CD8-positive, alpha-beta memory T cell (primary cell): ENCODE measurements at regions not wholly inside any gene's neighbourhood (a gene's known extent, or its start where the extent isn't known, plus 50 kb on each side); places are given as distances from the start of the nearest gene placed in this dataset.

Source experiments
- CTCF ChIA-PET: fragments of 350-600 bp; sonication (Branson Sonifier 250); formaldehyde crosslinking; loops from one replicate; lab custom pipeline; 2021; ENCODE audit warnings: antibody characterized with exemption; lab: Charles Lee
- POLR2A ChIA-PET: fragments of 350-600 bp; sonication (Branson Sonifier 250); formaldehyde crosslinking; loops from one replicate; lab custom pipeline; 2021; ENCODE audit warnings: antibody characterized with exemption; lab: Charles Lee
- DNase-seq, 5 donors: peaks; one replicate each; pipeline versions ENCODE4 v3.0.0 to v3.0.0-alpha.2; 2020 to 2022; ENCODE audit warnings: mixed read lengths in 1 of 5
- H3K27ac ChIP-seq: one replicate; pipeline ENCODE4 v1.7.0; 2013; ENCODE audit warnings: low read depth, mild to moderate bottlenecking, low read length, moderate library complexity
- H3K27me3 ChIP-seq: 2 replicates; pipeline ENCODE4 v1.7.0; 2013; ENCODE audit warnings: low read length, mild to moderate bottlenecking; ENCODE audit not compliant: insufficient read depth, poor library complexity, severe bottlenecking
- H3K36me3 ChIP-seq: 2 replicates; pipeline ENCODE4 v1.7.0; 2013; ENCODE audit warnings: mild to moderate bottlenecking, low read length, moderate library complexity; ENCODE audit not compliant: insufficient read depth
- H3K4me1 ChIP-seq: 2 replicates; pipeline ENCODE4 v1.7.0; 2013; ENCODE audit warnings: mild to moderate bottlenecking, low read length, moderate library complexity; ENCODE audit not compliant: insufficient read depth
- H3K4me3 ChIP-seq: 2 replicates; pipeline ENCODE4 v1.7.0; 2013; ENCODE audit warnings: mild to moderate bottlenecking, low read length
- H3K9me3 ChIP-seq: 2 replicates; pipeline ENCODE4 v1.7.0; 2013; ENCODE audit warnings: mild to moderate bottlenecking, low read length
- H3K27ac Mint-ChIP-seq, 8 donors: one replicate each; pipeline ENCODE4 v1.8.0; 2020 to 2021; ENCODE audit warnings: mixed read lengths in 8 of 8, mild to moderate bottlenecking in 6 of 8, inconsistent platforms in 3 of 8, moderate library complexity in 3 of 8
- H3K27me3 Mint-ChIP-seq, 2 donors: one replicate each; pipeline ENCODE4 v1.8.0; 2020 to 2021; ENCODE audit warnings: mixed read lengths in 2 of 2, mild to moderate bottlenecking in 1 of 2, moderate library complexity in 1 of 2
- H3K36me3 Mint-ChIP-seq, 3 donors: one replicate each; pipeline ENCODE4 v1.8.0; 2020 to 2021; ENCODE audit warnings: mixed read lengths in 3 of 3, inconsistent platforms in 1 of 3, mild to moderate bottlenecking in 1 of 3
- H3K4me1 Mint-ChIP-seq, 3 donors: one replicate each; pipeline ENCODE4 v1.8.0; 2020 to 2021; ENCODE audit warnings: mixed read lengths in 3 of 3, inconsistent platforms in 1 of 3, mild to moderate bottlenecking in 1 of 3
- H3K4me3 Mint-ChIP-seq, 7 donors: one replicate each; pipeline ENCODE4 v1.8.0; 2020 to 2021; ENCODE audit warnings: mixed read lengths in 7 of 7, mild to moderate bottlenecking in 6 of 7, moderate library complexity in 4 of 7, inconsistent platforms in 2 of 7
- H3K9me3 Mint-ChIP-seq, 5 donors: one replicate each; pipeline ENCODE4 v1.8.0; 2020 to 2022; ENCODE audit warnings: mixed read lengths in 5 of 5, mild to moderate bottlenecking in 3 of 5, moderate library complexity in 2 of 5, inconsistent platforms in 1 of 5

- no peak overlapping the region for H3K4me3 Mint-ChIP-seq
- no peaks in the 10 kb centered on the region for H3K27me3 ChIP-seq
- POLR2A ChIA-PET: no interaction called here
Observed at GRCh38 chr13:81591528-81592220, 1250.7 kb upstream of the SPRY2 start.

GRCh38 chr13:81582381-81582780 lies 1241.5 kb upstream of the SPRY2 start:
- Mint-ChIP-seq H3K36me3 (no peaks in the 10 kb centered on the region), H3K4me1 (no peaks in the 10 kb centered on the region), H3K4me3 (no peak overlapping the region), H3K27me3 (no peaks in the 10 kb centered on the region), H3K9me3 (peaks cover 0 to 12% (median 3%) of the 10 kb centered on the region in 5 donors), H3K27ac (no peak overlapping the region)
- no peaks in the 10 kb centered on the region for H3K36me3 ChIP-seq
- CTCF ChIA-PET: no interaction called here
- no peaks in the 10 kb centered on the region for H3K27me3 ChIP-seq
- POLR2A ChIA-PET: no interaction called here
- no peaks in the 10 kb centered on the region for H3K9me3 ChIP-seq
- no peak overlapping the region for H3K4me3 ChIP-seq
- no peak for DNase-seq
- H3K4me1 ChIP-seq: no peaks in the 10 kb centered on the region
- H3K27ac ChIP-seq: no peak overlapping the region

More at GRCh38 chr13:81591528-81592220, 1250.7 kb upstream of the SPRY2 start:
- Histone ChIP-seq H3K27ac (no peak overlapping the region), H3K9me3 (no peaks in the 10 kb centered on the region), H3K4me3 (no peak overlapping the region), H3K4me1 (no peaks in the 10 kb centered on the region), H3K36me3 (no peaks in the 10 kb centered on the region)
- DNase-seq: no peak
- peaks cover 0 to 21% (median 7%) of the 10 kb centered on the region in 5 donors for H3K9me3 Mint-ChIP-seq
- H3K36me3 Mint-ChIP-seq: peaks cover 0 to 1% (median 0%) of the 10 kb centered on the region in 3 donors
- H3K27me3 Mint-ChIP-seq: no peaks in the 10 kb centered on the region
- CTCF ChIA-PET: no interaction called here
- no peak overlapping the region for H3K27ac Mint-ChIP-seq
- H3K4me1 Mint-ChIP-seq: no peaks in the 10 kb centered on the region

GRCh38 chr13:81577601-81578195 lies 1236.8 kb upstream of the SPRY2 start:
- no peaks in the 10 kb centered on the region for H3K36me3 ChIP-seq
- POLR2A ChIA-PET: no interaction called here
- no peaks in the 10 kb centered on the region for H3K9me3 ChIP-seq
- no peak for DNase-seq
- Mint-ChIP-seq H3K4me3 (no peak overlapping the region), H3K27ac (no peak overlapping the region), H3K4me1 (no peaks in the 10 kb centered on the region), H3K36me3 (no peaks in the 10 kb centered on the region), H3K27me3 (no peaks in the 10 kb centered on the region), H3K9me3 (peaks cover 2 to 13% (median 4%) of the 10 kb centered on the region in 5 donors)
- H3K27ac ChIP-seq: no peak overlapping the region
- no peak overlapping the region for H3K4me3 ChIP-seq
- no peaks in the 10 kb centered on the region for H3K27me3 ChIP-seq
- CTCF ChIA-PET: no interaction called here
- no peaks in the 10 kb centered on the region for H3K4me1 ChIP-seq

- no peaks in the 10 kb centered on the region for H3K9me3 ChIP-seq
- no peaks in the 10 kb centered on the region for H3K36me3 Mint-ChIP-seq
- H3K4me3 ChIP-seq: no peak overlapping the region
- no peak overlapping the region for H3K27ac ChIP-seq
- H3K27me3 ChIP-seq: no peaks in the 10 kb centered on the region
- H3K4me3 Mint-ChIP-seq: no peak overlapping the region
- ChIA-PET POLR2A (no interaction called here), CTCF (no interaction called here)
- H3K4me1 ChIP-seq: no peaks in the 10 kb centered on the region
- H3K9me3 Mint-ChIP-seq: peaks cover 0 to 15% (median 3%) of the 10 kb centered on the region in 5 donors
- H3K36me3 ChIP-seq: no peaks in the 10 kb centered on the region
- no peak for DNase-seq
- no peak overlapping the region for H3K27ac Mint-ChIP-seq
- no peaks in the 10 kb centered on the region for H3K4me1 Mint-ChIP-seq
- no peaks in the 10 kb centered on the region for H3K27me3 Mint-ChIP-seq
Observed at GRCh38 chr13:81568824-81569223, 1227.9 kb upstream of the SPRY2 start.

GRCh38 chr13:81565849-81566248 lies 1224.9 kb upstream of the SPRY2 start:
- H3K27me3 ChIP-seq: no peaks in the 10 kb centered on the region
- no peaks in the 10 kb centered on the region for H3K4me1 ChIP-seq
- no peak overlapping the region for H3K27ac ChIP-seq
- CTCF ChIA-PET: no interaction called here
- POLR2A ChIA-PET: no interaction called here
- Mint-ChIP-seq H3K4me3 (no peak overlapping the region), H3K9me3 (peaks cover 0 to 24% (median 3%) of the 10 kb centered on the region in 5 donors), H3K27me3 (no peaks in the 10 kb centered on the region), H3K4me1 (no peaks in the 10 kb centered on the region), H3K36me3 (no peaks in the 10 kb centered on the region), H3K27ac (no peak overlapping the region)
- no peaks in the 10 kb centered on the region for H3K9me3 ChIP-seq
- no peak overlapping the region for H3K4me3 ChIP-seq
- H3K36me3 ChIP-seq: no peaks in the 10 kb centered on the region
- DNase-seq: no peak

- no peak overlapping the region for H3K4me3 ChIP-seq
- no peak for DNase-seq
- ChIA-PET POLR2A (no interaction called here), CTCF (no interaction called here)
- H3K27me3 Mint-ChIP-seq: no peaks in the 10 kb centered on the region
- H3K4me1 ChIP-seq: no peaks in the 10 kb centered on the region
- H3K4me3 Mint-ChIP-seq: no peak overlapping the region
- H3K27ac Mint-ChIP-seq: no peak overlapping the region
- H3K4me1 Mint-ChIP-seq: no peaks in the 10 kb centered on the region
- no peaks in the 10 kb centered on the region for H3K27me3 ChIP-seq
- no peaks in the 10 kb centered on the region for H3K9me3 ChIP-seq
- no peaks in the 10 kb centered on the region for H3K36me3 Mint-ChIP-seq
- H3K27ac ChIP-seq: no peak overlapping the region
- no peaks in the 10 kb centered on the region for H3K36me3 ChIP-seq
- H3K9me3 Mint-ChIP-seq: peaks cover 0 to 21% (median 3%) of the 10 kb centered on the region in 5 donors
Observed at GRCh38 chr13:81563091-81563490, 1222.2 kb upstream of the SPRY2 start.

- no peak for DNase-seq
- H3K27ac ChIP-seq: no peak overlapping the region
- no peaks in the 10 kb centered on the region for H3K4me1 ChIP-seq
- no peaks in the 10 kb centered on the region for H3K27me3 ChIP-seq
- ChIA-PET POLR2A (no interaction called here), CTCF (no interaction called here)
- no peaks in the 10 kb centered on the region for H3K36me3 Mint-ChIP-seq
- H3K4me3 ChIP-seq: no peak overlapping the region
- no peaks in the 10 kb centered on the region for H3K36me3 ChIP-seq
- H3K27ac Mint-ChIP-seq: no peak overlapping the region
- H3K9me3 Mint-ChIP-seq: peaks cover 0 to 22% (median 5%) of the 10 kb centered on the region in 5 donors
- H3K27me3 Mint-ChIP-seq: no peaks in the 10 kb centered on the region
- no peaks in the 10 kb centered on the region for H3K9me3 ChIP-seq
- no peaks in the 10 kb centered on the region for H3K4me1 Mint-ChIP-seq
- no peak overlapping the region for H3K4me3 Mint-ChIP-seq
Observed at GRCh38 chr13:81562598-81562997, 1221.7 kb upstream of the SPRY2 start.

- Histone ChIP-seq H3K4me3 (no peak overlapping the region), H3K27me3 (no peaks in the 10 kb centered on the region), H3K27ac (no peak overlapping the region), H3K4me1 (no peaks in the 10 kb centered on the region), H3K9me3 (no peaks in the 10 kb centered on the region), H3K36me3 (no peaks in the 10 kb centered on the region)
- Mint-ChIP-seq H3K27ac (no peak overlapping the region), H3K36me3 (no peaks in the 10 kb centered on the region), H3K4me1 (no peaks in the 10 kb centered on the region), H3K27me3 (no peaks in the 10 kb centered on the region), H3K4me3 (no peak overlapping the region), H3K9me3 (peaks cover 7 to 16% (median 13%) of the 10 kb centered on the region in 5 donors)
- POLR2A ChIA-PET: no interaction called here
- CTCF ChIA-PET: no interaction called here
- DNase-seq: no peak
Observed at GRCh38 chr13:81551036-81551435, 1210.1 kb upstream of the SPRY2 start.
